Fibroblast of mammary gland (primary cell): ENCODE measurements at regions not wholly inside any gene's neighbourhood (a gene's known extent, or its start where the extent isn't known, plus 50 kb on each side); places are given as distances from the start of the nearest gene placed in this dataset.

Source experiments
- DNase-seq: peaks from one replicate; pipeline ENCODE4 v3.0.0-alpha.2; 2010; ENCODE audit warnings: low read depth
- H3K4me3 ChIP-seq: 2 replicates; pipeline ENCODE4 v1.5.1; 2011; ENCODE audit warnings: low read depth, mild to moderate bottlenecking, low read length, moderate library complexity; ENCODE audit not compliant: control insufficient read depth
- CTCF ChIP-seq: conservative IDR thresholded peaks from 2 replicates; pipeline ENCODE4 v1.5.1; 2011; ENCODE audit warnings: low read depth, low read length, inconsistent platforms; ENCODE audit not compliant: control insufficient read depth, insufficient read depth

- no peak overlapping the region for H3K4me3 ChIP-seq
- TF ChIP-seq CTCF: no peak
- DNase-seq: no peak
Observed at GRCh38 chr17:33967608-33968349, 287.3 kb upstream of the CCL2 start.

- TF ChIP-seq CTCF: no peak
- no peak overlapping the region for H3K4me3 ChIP-seq
- no peak for DNase-seq
Observed at GRCh38 chr17:33968350-33969044, 286.6 kb upstream of the CCL2 start.

GRCh38 chr17:33970279-33970678, 284.8 kb upstream of the CCL2 start:
- no peak overlapping the region for H3K4me3 ChIP-seq
- no peak for TF ChIP-seq CTCF
- no peak for DNase-seq

- no peak for TF ChIP-seq CTCF
- no peak for DNase-seq
- no peak overlapping the region for H3K4me3 ChIP-seq
Observed at GRCh38 chr17:33972763-33973162, 282.3 kb upstream of the CCL2 start.

GRCh38 chr17:33973491-33973890, 281.6 kb upstream of the CCL2 start:
- no peak for DNase-seq

GRCh38 chr17:33974276-33974675, 280.8 kb upstream of the CCL2 start:
- no peak for DNase-seq
- H3K4me3 ChIP-seq: no peak overlapping the region
- no peak for TF ChIP-seq CTCF

More at GRCh38 chr17:33973491-33973890, 281.6 kb upstream of the CCL2 start:
- no peak overlapping the region for H3K4me3 ChIP-seq
- no peak for TF ChIP-seq CTCF
